ENCODE measurements at regions not wholly inside any gene's neighbourhood (a gene's known extent, or its start where the extent isn't known, plus 50 kb on each side); places are given as distances from the start of the nearest gene placed in this dataset.

- Histone ChIP-seq H3K4me3 (ENCODE audit: extremely low read depth in 1 of 4, insufficient read depth in 2 of 4, low read depth in 3 of 4, low read length in 4 of 4) (no peak overlapping the region), H3K9me3 (ENCODE audit: insufficient read depth in 2 of 2, low read depth in 1 of 2, low read length in 1 of 2) (no peaks in the 10 kb centered on the region), H2BK5ac (ENCODE audit: low read depth, low read length) (no peak overlapping the region), H3K4me2 (ENCODE audit: insufficient read depth in 1 of 2, low read depth in 2 of 2, low read length in 2 of 2) (no peak overlapping the region), H3K23ac (ENCODE audit: insufficient read length) (no peak overlapping the region), H3K79me2 (ENCODE audit: control insufficient read depth in 1 of 2, insufficient read depth in 2 of 2, low read length in 2 of 2) (no peaks in the 10 kb centered on the region), H4K91ac (replicated peaks; ENCODE audit: insufficient read length, low read length) (no peak overlapping the region), H4K20me1 (replicated peaks in 1 of 2; ENCODE audit: control insufficient read depth in 1 of 2, insufficient read depth in 2 of 2, low read length in 2 of 2) (no peaks in the 10 kb centered on the region), H3K4me1 (replicated peaks in 1 of 4; ENCODE audit: control insufficient read depth in 3 of 4, insufficient read depth in 4 of 4, low read length in 3 of 4) (no peaks in the 10 kb centered on the region), H3K14ac (ENCODE audit: insufficient read length) (no peak overlapping the region), H2BK20ac (ENCODE audit: low read length) (no peak overlapping the region), H3K79me1 (ENCODE audit: low read depth, low read length) (no peaks in the 10 kb centered on the region), H3K56ac (replicated peaks; ENCODE audit: insufficient read length, low read depth, low read length) (no peak overlapping the region), H2AFZ (ENCODE audit: low read length) (no peak overlapping the region), H4K8ac (ENCODE audit: extremely low read depth, insufficient read depth, low read length) (no peak overlapping the region), H3K4ac (replicated peaks; ENCODE audit: insufficient read length, low read depth, low read length) (no peak overlapping the region), H3K18ac (ENCODE audit: extremely low read depth, low read length) (no peak overlapping the region), H3K23me2 (ENCODE audit: low read depth, low read length) (no peaks in the 10 kb centered on the region), H3K27me3 (replicated peaks in 1 of 4; ENCODE audit: control insufficient read depth in 3 of 4, extremely low read depth in 1 of 4, insufficient read depth in 3 of 4, low read length in 3 of 4) (no peaks in the 10 kb centered on the region), H2BK15ac (ENCODE audit: low read length) (no peak overlapping the region), H3K9ac (replicated peaks in 1 of 4; ENCODE audit: extremely low read depth in 1 of 4, low read depth in 3 of 4, low read length in 3 of 4) (no peak overlapping the region), H2BK12ac (ENCODE audit: low read depth, low read length) (no peak overlapping the region), H3K27ac (ENCODE audit: low read depth, low read length) (no peak overlapping the region), H2BK120ac (replicated peaks; ENCODE audit: low read depth, low read length) (no peak overlapping the region), H3K36me3 (ENCODE audit: control insufficient read depth in 2 of 4, insufficient read depth in 4 of 4, low read length in 3 of 4) (no peaks in the 10 kb centered on the region), H2AK5ac (ENCODE audit: low read depth, low read length) (no peak overlapping the region), H4K5ac (ENCODE audit: insufficient read length, low read depth, low read length) (no peak overlapping the region)
- DNase-seq (ENCODE audit: low read depth in 1 of 2, low spot score in 2 of 2) (no peak), FAIRE-seq (no peak)
- ChIA-PET POLR2A (ENCODE audit: partially characterized antibody) (interaction anchor here (0.6 kb wide), 1 partner anchor 17 kb away, joined by 4 read pairs; no protein-coding TSS in a partner anchor), CTCF (ENCODE audit: partially characterized antibody) (interaction anchor here (0.5 to 1.2 kb wide), 4 partner anchors 17 to 428 kb away, joined by 3 to 4 read pairs (median 3); no protein-coding TSS in a partner anchor)
- TF ChIP-seq BRCA1 (IDR thresholded peaks at IDR 0.05; ENCODE audit: low read depth, low read length) (no peak), NRF1 (IDR thresholded peaks at IDR 0.05; ENCODE audit: low read depth, low read length) (no peak), ATF2 (IDR thresholded peaks at IDR 0.05; ENCODE audit: low read length) (no peak), CTCF (IDR thresholded peaks at IDR 0.05; ENCODE audit: control extremely low read depth in 1 of 3, insufficient read depth in 1 of 3, low read depth in 1 of 3, low read length in 3 of 3) (no peak), USF2 (IDR thresholded peaks at IDR 0.05; ENCODE audit: low read length) (no peak), CBX8 (IDR thresholded peaks at IDR 0.05; ENCODE audit: borderline replicate concordance, low read depth, low read length) (no peak), CHD2 (IDR thresholded peaks at IDR 0.05; ENCODE audit: low read length) (no peak), ATF3 (IDR thresholded peaks at IDR 0.05; ENCODE audit: insufficient read depth, low read depth, low read length) (no peak), HDAC6 (IDR thresholded peaks at IDR 0.05; ENCODE audit: low read depth, low read length) (no peak)
Observed at GRCh38 chr6:134712311-134712710, 237.6 kb downstream of the ALDH8A1 start.
